ENCODE measurements at regions not wholly inside any gene's neighbourhood (a gene's known extent, or its start where the extent isn't known, plus 50 kb on each side); places are given as distances from the start of the nearest gene placed in this dataset.

DNA sequence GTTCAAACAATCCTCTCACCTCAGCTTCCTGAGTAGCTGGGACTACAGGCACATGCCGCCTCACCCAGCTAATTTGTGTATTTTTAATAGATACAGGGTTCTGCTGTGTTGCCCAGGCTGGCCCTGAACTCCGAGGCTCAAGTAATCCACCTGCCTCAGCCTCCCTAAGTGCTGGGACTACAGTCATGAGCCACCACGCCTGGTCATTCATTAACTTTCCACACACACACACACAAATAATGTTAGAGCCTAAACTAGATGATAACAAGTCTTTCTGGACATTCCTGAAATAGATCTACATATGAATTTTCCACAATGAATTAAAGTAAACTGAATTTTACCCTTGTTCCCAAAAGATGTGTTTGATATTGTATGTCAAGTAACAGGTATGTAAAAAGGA, 776.0 kb downstream of the GALC start:
- DNase-seq (ENCODE audit: low read depth, low spot score) (no peak), ATAC-seq (no peak)
- POLR2A ChIA-PET = no interaction called here
- intact Hi-C loops (cut with micrococcal nuclease; ENCODE audit: unreplicated experiment) (no loop called here), in situ Hi-C loops (cut with HindIII; ENCODE audit: low pct_unique_long_range_greater_than_20kb, low sequenced_read_pairs) (no loop called here)
- CTCF ChIA-PET = no interaction called here
- H3K9me3 ChIP-seq (ENCODE audit: control insufficient read depth, insufficient read depth, low read depth, low read length) = no peaks in the 10 kb centered on the region
- no peaks in the 10 kb centered on the region for H3K27me3 ChIP-seq (ENCODE audit: control insufficient read depth, insufficient read depth, low read length)
- no peak overlapping the region for H3K4me3 ChIP-seq (ENCODE audit: low read depth in 2 of 2, low read length in 2 of 2)
- H3K27ac ChIP-seq (ENCODE audit: low read length) = no peak overlapping the region
- no peaks in the 10 kb centered on the region for H3K36me3 ChIP-seq (ENCODE audit: control insufficient read depth, insufficient read depth, low read length)
- no TSS peak for BruUV-seq (replicated peaks)
- H3K4me1 ChIP-seq (ENCODE audit: control insufficient read depth, insufficient read depth, low read length) = no peaks in the 10 kb centered on the region
- TF ChIP-seq SIN3A (IDR thresholded peaks at IDR 0.05; ENCODE audit: borderline replicate concordance, insufficient read depth, low read depth, low read length) = no peak
- no peak for TF ChIP-seq POLR2AphosphoS5 (IDR thresholded peaks at IDR 0.05; ENCODE audit: low read depth, low read length)
- no peak for TF ChIP-seq TCF7L2 (IDR thresholded peaks at IDR 0.05; ENCODE audit: low read depth, low read length)
- TF ChIP-seq, protein P1, sequence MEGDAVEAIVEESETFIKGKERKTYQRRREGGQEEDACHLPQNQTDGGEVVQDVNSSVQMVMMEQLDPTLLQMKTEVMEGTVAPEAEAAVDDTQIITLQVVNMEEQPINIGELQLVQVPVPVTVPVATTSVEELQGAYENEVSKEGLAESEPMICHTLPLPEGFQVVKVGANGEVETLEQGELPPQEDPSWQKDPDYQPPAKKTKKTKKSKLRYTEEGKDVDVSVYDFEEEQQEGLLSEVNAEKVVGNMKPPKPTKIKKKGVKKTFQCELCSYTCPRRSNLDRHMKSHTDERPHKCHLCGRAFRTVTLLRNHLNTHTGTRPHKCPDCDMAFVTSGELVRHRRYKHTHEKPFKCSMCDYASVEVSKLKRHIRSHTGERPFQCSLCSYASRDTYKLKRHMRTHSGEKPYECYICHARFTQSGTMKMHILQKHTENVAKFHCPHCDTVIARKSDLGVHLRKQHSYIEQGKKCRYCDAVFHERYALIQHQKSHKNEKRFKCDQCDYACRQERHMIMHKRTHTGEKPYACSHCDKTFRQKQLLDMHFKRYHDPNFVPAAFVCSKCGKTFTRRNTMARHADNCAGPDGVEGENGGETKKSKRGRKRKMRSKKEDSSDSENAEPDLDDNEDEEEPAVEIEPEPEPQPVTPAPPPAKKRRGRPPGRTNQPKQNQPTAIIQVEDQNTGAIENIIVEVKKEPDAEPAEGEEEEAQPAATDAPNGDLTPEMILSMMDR (IDR thresholded peaks at IDR 0.05) = no peak
- TF ChIP-seq REST (IDR thresholded peaks at IDR 0.05; ENCODE audit: insufficient read depth in 1 of 2, low read depth in 2 of 2, low read length in 1 of 2) = no peak

GRCh38 chr14:87214558-87214957, 778.4 kb downstream of the GALC start:
- in situ Hi-C loops (cut with HindIII; ENCODE audit: low pct_unique_long_range_greater_than_20kb, low sequenced_read_pairs) = no loop called here
- H3K9me3 ChIP-seq (ENCODE audit: control insufficient read depth, insufficient read depth, low read depth, low read length) = no peaks in the 10 kb centered on the region
- no peaks in the 10 kb centered on the region for H3K36me3 ChIP-seq (ENCODE audit: control insufficient read depth, insufficient read depth, low read length)
- no peak overlapping the region for H3K4me3 ChIP-seq (ENCODE audit: low read depth in 2 of 2, low read length in 2 of 2)
- POLR2A ChIA-PET = no interaction called here
- H3K27me3 ChIP-seq (ENCODE audit: control insufficient read depth, insufficient read depth, low read length) = no peaks in the 10 kb centered on the region
- CTCF ChIA-PET = no interaction called here
- no peaks in the 10 kb centered on the region for H3K4me1 ChIP-seq (ENCODE audit: control insufficient read depth, insufficient read depth, low read length)
- DNase-seq (ENCODE audit: low read depth, low spot score) = no peak
- no peak overlapping the region for H3K27ac ChIP-seq (ENCODE audit: low read length)
- intact Hi-C loops (cut with micrococcal nuclease; ENCODE audit: unreplicated experiment) = no loop called here
- no TSS peak for BruUV-seq (replicated peaks)
- TF ChIP-seq, protein P1 (IDR thresholded peaks at IDR 0.05) = no peak
- no peak for TF ChIP-seq REST (IDR thresholded peaks at IDR 0.05; ENCODE audit: insufficient read depth in 1 of 2, low read depth in 2 of 2, low read length in 1 of 2)
- no peak for TF ChIP-seq TCF7L2 (IDR thresholded peaks at IDR 0.05; ENCODE audit: low read depth, low read length)
- TF ChIP-seq SIN3A (IDR thresholded peaks at IDR 0.05; ENCODE audit: borderline replicate concordance, insufficient read depth, low read depth, low read length) = no peak
- TF ChIP-seq POLR2AphosphoS5 (IDR thresholded peaks at IDR 0.05; ENCODE audit: low read depth, low read length) = no peak
- no peak for ATAC-seq

All from Panc1 (cell line).